ENCODE measurements at regions not wholly inside any gene's neighbourhood (a gene's known extent, or its start where the extent isn't known, plus 50 kb on each side); places are given as distances from the start of the nearest gene placed in this dataset.

DNA sequence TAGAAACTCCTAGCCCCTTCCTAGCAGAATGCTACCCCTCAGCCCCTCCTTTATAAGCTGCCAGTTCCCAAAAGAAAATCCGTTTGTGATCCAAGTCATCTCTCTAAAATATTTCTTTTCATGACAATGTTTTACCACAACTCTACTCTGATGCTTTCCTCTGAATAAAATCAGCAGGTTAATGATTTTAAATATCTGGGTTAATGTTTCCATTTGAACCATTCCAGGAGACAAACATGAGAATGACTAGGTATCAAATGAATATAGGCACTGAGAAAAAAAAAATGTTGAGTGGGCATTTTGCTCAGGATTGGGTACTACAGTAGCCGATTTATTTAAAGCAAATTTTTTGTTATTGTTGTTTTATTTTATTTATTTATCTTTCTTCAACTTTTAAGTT, 360.3 kb downstream of the WDR11 start:
- POLR2A ChIA-PET, result no interaction called here

GRCh38 chr10:121213437-121213836, 362.3 kb downstream of the WDR11 start:
- H3K36me3 ChIP-seq (replicated peaks in 1 of 2; ENCODE audit: control insufficient read depth in 1 of 2, insufficient read depth in 2 of 2, low read length in 1 of 2), result no peaks in the 10 kb centered on the region
- no peaks in the 10 kb centered on the region for H3K79me2 ChIP-seq (ENCODE audit: insufficient read depth)
- H3K4me3 ChIP-seq (ENCODE audit: low read depth in 2 of 2, low read length in 1 of 2), result no peak overlapping the region
- no peaks in the 10 kb centered on the region for H3F3A ChIP-seq (replicated peaks; ENCODE audit: insufficient read depth)
- H3K9me3 ChIP-seq, result no peaks in the 10 kb centered on the region
- H3K9ac ChIP-seq, result no peak overlapping the region
- H3K27ac ChIP-seq (ENCODE audit: low read depth in 2 of 2, low read length in 1 of 2), result no peak overlapping the region
- H3K9me2 ChIP-seq, result no peaks in the 10 kb centered on the region
- H3K4me2 ChIP-seq, result no peak overlapping the region
- no peak for TF ChIP-seq REST (IDR thresholded peaks at IDR 0.05; ENCODE audit: low read depth, low read length)
- no peak for TF ChIP-seq MXI1 (IDR thresholded peaks at IDR 0.05; ENCODE audit: low read depth, low read length)
- TF ChIP-seq FOXM1 (IDR thresholded peaks at IDR 0.05; ENCODE audit: low read depth), result no peak
- no peak for TF ChIP-seq RFX5 (IDR thresholded peaks at IDR 0.05; ENCODE audit: low read length)
- no peak for TF ChIP-seq TEAD4 (IDR thresholded peaks at IDR 0.05; ENCODE audit: borderline replicate concordance, insufficient read depth)
- no peak for TF ChIP-seq GABPA (IDR thresholded peaks at IDR 0.05; ENCODE audit: low read depth)
- TF ChIP-seq SMC3 (IDR thresholded peaks at IDR 0.05; ENCODE audit: low read depth, low read length), result no peak
- no peak for TF ChIP-seq CTCF (IDR thresholded peaks at IDR 0.05)
- no peak for TF ChIP-seq TCF12 (IDR thresholded peaks at IDR 0.05)
- no peak for TF ChIP-seq USF2 (IDR thresholded peaks at IDR 0.05; ENCODE audit: borderline replicate concordance, low read depth, low read length)
- TF ChIP-seq GATA2 (CRISPR knock-in tag; IDR thresholded peaks at IDR 0.05), result no peak
- no peak for TF ChIP-seq ZBTB33 (IDR thresholded peaks at IDR 0.05; ENCODE audit: borderline replicate concordance, low read depth)
- no peak for TF ChIP-seq NRF1 (IDR thresholded peaks at IDR 0.05; ENCODE audit: low read depth, low read length)
- TF ChIP-seq SIN3A (IDR thresholded peaks at IDR 0.05; ENCODE audit: borderline replicate concordance, low read depth, low read length), result no peak
- TF ChIP-seq TAF1 (IDR thresholded peaks at IDR 0.05; ENCODE audit: borderline replicate concordance, low read depth, low read length), result no peak
- no peak for TF ChIP-seq CHD2 (IDR thresholded peaks at IDR 0.05; ENCODE audit: low read length, partially characterized antibody)
- no peak for TF ChIP-seq RXRA (IDR thresholded peaks at IDR 0.05; ENCODE audit: borderline replicate concordance, low read depth)
- CTCF ChIA-PET, result interaction anchor here (0.9 to 1.2 kb wide), 3 partner anchors 9 to 19 kb away, joined by 3 to 4 read pairs (median 3); no protein-coding TSS in a partner anchor
- DNase-seq, result no peak
- no peak overlapping the region for H2AFZ ChIP-seq (ENCODE audit: low read depth)
- POLR2A ChIA-PET, result no interaction called here
- no peaks in the 10 kb centered on the region for H3K27me3 ChIP-seq (ENCODE audit: insufficient read depth)
- WGBS (ENCODE audit: low lambda C conversion rate), result 18% methylated on average over 4 of the region's 4 CpGs
- peaks cover 0 to 7% of the 10 kb centered on the region in 2 experiments; a peak in 1 of 4 replicates for H3K4me1 ChIP-seq (ENCODE audit: control insufficient read depth in 1 of 2, insufficient read depth in 2 of 2, low read depth in 1 of 2, low read length in 1 of 2)
- no peaks in the 10 kb centered on the region for H4K20me1 ChIP-seq (ENCODE audit: insufficient read depth)

More for the DNA sequence above, 360.3 kb downstream of the WDR11 start:
- H3K9me2 ChIP-seq, result no peaks in the 10 kb centered on the region
- H3K4me3 ChIP-seq (ENCODE audit: low read depth in 2 of 2, low read length in 1 of 2), result no peak overlapping the region
- no peak overlapping the region for H3K27ac ChIP-seq (ENCODE audit: low read depth in 2 of 2, low read length in 1 of 2)
- DNase-seq, result no peak
- no peaks in the 10 kb centered on the region for H3K9me3 ChIP-seq
- no peaks in the 10 kb centered on the region for H3K36me3 ChIP-seq (replicated peaks in 1 of 2; ENCODE audit: control insufficient read depth in 1 of 2, insufficient read depth in 2 of 2, low read length in 1 of 2)
- no peaks in the 10 kb centered on the region for H3K79me2 ChIP-seq (ENCODE audit: insufficient read depth)
- WGBS (ENCODE audit: low lambda C conversion rate), result 24% methylated on average over 2 of the region's 2 CpGs
- no peaks in the 10 kb centered on the region for H3K27me3 ChIP-seq (ENCODE audit: insufficient read depth)
- H3K4me1 ChIP-seq (ENCODE audit: control insufficient read depth in 1 of 2, insufficient read depth in 2 of 2, low read depth in 1 of 2, low read length in 1 of 2), result no peaks in the 10 kb centered on the region
- H4K20me1 ChIP-seq (ENCODE audit: insufficient read depth), result no peaks in the 10 kb centered on the region
- no peak overlapping the region for H3K9ac ChIP-seq
- H3K4me2 ChIP-seq, result no peak overlapping the region
- CTCF ChIA-PET, result interaction anchor here (0.9 kb wide), 1 partner anchor 11 kb away, joined by 3 read pairs; no protein-coding TSS in a partner anchor
- no peak overlapping the region for H2AFZ ChIP-seq (ENCODE audit: low read depth)
- TF ChIP-seq FOXM1 (IDR thresholded peaks at IDR 0.05; ENCODE audit: low read depth) (no peak), NRF1 (IDR thresholded peaks at IDR 0.05; ENCODE audit: low read depth, low read length) (no peak)
- no peaks in the 10 kb centered on the region for H3F3A ChIP-seq (replicated peaks; ENCODE audit: insufficient read depth)

All from SK-N-SH (cell line).